Keratinocyte (primary cell): ENCODE measurements at regions not wholly inside any gene's neighbourhood (a gene's known extent, or its start where the extent isn't known, plus 50 kb on each side); places are given as distances from the start of the nearest gene placed in this dataset.

Source experiments
- DNase-seq: peaks from one replicate; pipeline ENCODE4 v3.0.0-alpha.2; 2011; ENCODE audit warnings: low read depth, missing footprints, low spot score
- FAIRE-seq: peaks from 2 replicates; lab custom pipeline; 2011; peaks lifted over from hg19 to GRCh38; lab: Jason Lieb, UNC
- H2AFZ ChIP-seq: 2 replicates; pipeline ENCODE4 v1.6.0; 2012; ENCODE audit warnings: low read length, control low read depth, inconsistent platforms; ENCODE audit not compliant: control insufficient read depth
- H3K27ac ChIP-seq: 2 replicates; pipeline ENCODE4 v1.5.1; 2011; ENCODE audit warnings: low read length; ENCODE audit not compliant: control insufficient read depth, insufficient read depth
- H3K27me3 ChIP-seq: 3 replicates; pipeline ENCODE4 v1.6.0; 2011; ENCODE audit warnings: low read length; ENCODE audit not compliant: control insufficient read depth, insufficient read depth; ENCODE audit errors: extremely low read depth
- H3K36me3 ChIP-seq, 2 experiments: 2 replicates in 1 of 2; 3 replicates in 1 of 2; pipeline ENCODE4 v1.5.1; 2011; ENCODE audit warnings: low read length in 2 of 2, mild to moderate bottlenecking in 1 of 2; ENCODE audit not compliant: control insufficient read depth in 2 of 2, insufficient read depth in 2 of 2; ENCODE audit errors: extremely low read depth in 1 of 2
- H3K4me1 ChIP-seq: 3 replicates; pipeline ENCODE4 v1.5.1; 2011; ENCODE audit warnings: low read length; ENCODE audit not compliant: control insufficient read depth, insufficient read depth; ENCODE audit errors: extremely low read depth
- H3K4me2 ChIP-seq: 3 replicates; pipeline ENCODE4 v1.6.0; 2011; ENCODE audit warnings: low read depth, low read length; ENCODE audit not compliant: control insufficient read depth, insufficient read depth; ENCODE audit errors: extremely low read depth
- H3K4me3 ChIP-seq, 3 experiments: fragments of 200-600 bp in 1 of 3; sonication (generic) in 1 of 3; 2 replicates in 2 of 3; 3 replicates in 1 of 3; pipeline ENCODE4 v1.5.1; 2011 to 2016; ENCODE audit warnings: low read length in 3 of 3, mild to moderate bottlenecking in 3 of 3, control low read depth in 2 of 3, inconsistent platforms in 1 of 3, low read depth in 1 of 3, mixed read lengths in 1 of 3, mixed run types in 1 of 3, moderate library complexity in 1 of 3; ENCODE audit not compliant: control insufficient read depth in 2 of 3, insufficient read depth in 2 of 3; ENCODE audit errors: extremely low read depth in 1 of 3
- H3K79me2 ChIP-seq: 2 replicates; pipeline ENCODE4 v1.6.0; 2012; ENCODE audit warnings: low read length; ENCODE audit not compliant: control insufficient read depth, insufficient read depth
- H3K9ac ChIP-seq: 3 replicates; pipeline ENCODE4 v1.6.0; 2011; ENCODE audit warnings: low read length; ENCODE audit not compliant: control insufficient read depth, insufficient read depth; ENCODE audit errors: extremely low read depth
- H3K9me1 ChIP-seq: 3 replicates; pipeline ENCODE4 v1.6.0; 2011; ENCODE audit warnings: low read length; ENCODE audit not compliant: control insufficient read depth, insufficient read depth; ENCODE audit errors: extremely low read depth
- H3K9me3 ChIP-seq: 2 replicates; pipeline ENCODE4 v1.5.1; 2012; ENCODE audit warnings: low read depth, low read length; ENCODE audit not compliant: control insufficient read depth
- H4K20me1 ChIP-seq: 3 replicates; pipeline ENCODE4 v1.6.0; 2011; ENCODE audit warnings: low read length; ENCODE audit not compliant: control insufficient read depth, insufficient read depth; ENCODE audit errors: extremely low read depth
- CTCF ChIP-seq, 3 experiments: IDR thresholded peaks in 1 of 3; conservative IDR thresholded peaks in 1 of 3; optimal IDR thresholded peaks in 1 of 3; 2 replicates in 2 of 3; 3 replicates in 1 of 3; pipeline versions ENCODE3 to v1.5.1; 2011; ENCODE audit warnings: low read length in 3 of 3, mild to moderate bottlenecking in 3 of 3, moderate library complexity in 2 of 3, control low read depth in 1 of 3, inconsistent platforms in 1 of 3; ENCODE audit not compliant: insufficient read depth in 2 of 3; ENCODE audit errors: extremely low read depth in 1 of 3
- EZH2 ChIP-seq: IDR thresholded peaks from one replicate; pipeline ENCODE4 v1.6.1; 2012; ENCODE audit warnings: inconsistent platforms, mild to moderate bottlenecking, low read length, moderate library complexity
- dilution Hi-C: fragments of 300-500 bp; cut with MboI; formaldehyde crosslinking; loops from one replicate; pipeline ENCODE4 v1.7.0; 2020; ENCODE audit warnings: low sequenced_read_pairs; ENCODE audit not compliant: extremely low pct_ligation_motif_present

- no peak overlapping the region for H3K27ac ChIP-seq
- DNase-seq (no peak), FAIRE-seq (no peak)
- no peaks in the 10 kb centered on the region for H3K9me3 ChIP-seq
- no peaks in the 10 kb centered on the region for H3K79me2 ChIP-seq
- H4K20me1 ChIP-seq: no peaks in the 10 kb centered on the region
- H3K9me1 ChIP-seq: no peaks in the 10 kb centered on the region
- no peak overlapping the region for H3K4me2 ChIP-seq
- dilution Hi-C loops: no loop called here
- H3K36me3 ChIP-seq: no peaks in the 10 kb centered on the region
- no peaks in the 10 kb centered on the region for H3K27me3 ChIP-seq
- no peak overlapping the region for H3K9ac ChIP-seq
- H3K4me3 ChIP-seq: no peak overlapping the region
- TF ChIP-seq CTCF (optimal IDR thresholded peaks at IDR 0.05 in 1 of 3, IDR thresholded peaks at IDR 0.05 in 1 of 3, conservative IDR thresholded peaks at IDR 0.05 in 1 of 3; ENCODE audit: extremely low read depth in 1 of 3, insufficient read depth in 2 of 3, low read length in 3 of 3) (no peak), EZH2 (no peak)
- no peaks in the 10 kb centered on the region for H3K4me1 ChIP-seq
- no peak overlapping the region for H2AFZ ChIP-seq
Measured at GRCh38 chr1:83798965-83799364, 200.0 kb downstream of the TTLL7 start.

- dilution Hi-C loops: no loop called here
- Histone ChIP-seq H3K4me1 (no peaks in the 10 kb centered on the region), H3K27me3 (no peaks in the 10 kb centered on the region), H3K9ac (no peak overlapping the region), H3K79me2 (no peaks in the 10 kb centered on the region), H3K4me2 (no peak overlapping the region), H4K20me1 (no peaks in the 10 kb centered on the region), H3K9me3 (no peaks in the 10 kb centered on the region), H2AFZ (no peak overlapping the region), H3K27ac (no peak overlapping the region), H3K9me1 (no peaks in the 10 kb centered on the region), H3K36me3 (no peaks in the 10 kb centered on the region), H3K4me3 (no peak overlapping the region)
- FAIRE-seq: no peak
- no peak for TF ChIP-seq EZH2
- TF ChIP-seq CTCF (optimal IDR thresholded peaks at IDR 0.05 in 1 of 3, IDR thresholded peaks at IDR 0.05 in 1 of 3, conservative IDR thresholded peaks at IDR 0.05 in 1 of 3; ENCODE audit: extremely low read depth in 1 of 3, insufficient read depth in 2 of 3, low read length in 3 of 3): no peak
- DNase-seq: no peak
Measured at GRCh38 chr1:83796409-83796808, 202.5 kb downstream of the TTLL7 start.
